Stimulated activated CD4-positive, alpha-beta T cell treated with anti-CD3 and anti-CD28 coated beads, Interleukin-2, amount 100 ng/mL, for 24 hours (primary cell): ENCODE measurements at regions not wholly inside any gene's neighbourhood (a gene's known extent, or its start where the extent isn't known, plus 50 kb on each side); places are given as distances from the start of the nearest gene placed in this dataset.
"Not testable (repeated sequence)": the region's sequence is repeated elsewhere in the genome, so short reads cannot be mapped to it uniquely, and the experiment has no call there.

Source experiments
- DNase-seq, 2 donors: peaks; one replicate each; pipeline ENCODE4 v3.0.0-alpha.2; 2020

GRCh38 chr13:105758918-105759860 is 776.3 kb downstream of the EFNB2 start:
- DNase-seq: no peak

- DNase-seq: no peak
Observed at GRCh38 chr13:105740739-105741138, 794.7 kb downstream of the EFNB2 start.

- DNase-seq: no peak
Observed at GRCh38 chr13:105737688-105738087, 797.8 kb downstream of the EFNB2 start.

- DNase-seq: no peak
Observed at GRCh38 chr13:105735281-105735680, 800.2 kb downstream of the EFNB2 start.

GRCh38 chr13:105732806-105733529 is 802.5 kb downstream of the EFNB2 start:
- DNase-seq: no peak

GRCh38 chr13:105725887-105726286 is 809.6 kb downstream of the EFNB2 start:
- no peak for DNase-seq

GRCh38 chr13:105721016-105721415 is 814.4 kb downstream of the EFNB2 start:
- no peak for DNase-seq

- no peak for DNase-seq
Observed at GRCh38 chr13:105719859-105720258, 815.6 kb downstream of the EFNB2 start.

GRCh38 chr13:105709181-105709580 is 826.3 kb downstream of the EFNB2 start:
- DNase-seq: no peak

GRCh38 chr13:105703843-105704242 is 831.6 kb downstream of the EFNB2 start:
- DNase-seq: no peak

GRCh38 chr13:105702441-105702840 is 833.0 kb downstream of the EFNB2 start:
- DNase-seq: no peak

- DNase-seq: no peak
Observed at GRCh38 chr13:105692769-105693168, 842.7 kb downstream of the EFNB2 start.

GRCh38 chr13:105684216-105684615 is 851.2 kb downstream of the EFNB2 start:
- DNase-seq: no peak

- no peak for DNase-seq
Observed at GRCh38 chr13:105679838-105680237, 855.6 kb downstream of the EFNB2 start.

GRCh38 chr13:105678072-105678471 is 857.4 kb downstream of the EFNB2 start:
- no peak for DNase-seq

GRCh38 chr13:105672881-105673280 is 862.6 kb downstream of the EFNB2 start:
- DNase-seq: no peak

GRCh38 chr13:105671131-105671530 is 864.3 kb downstream of the EFNB2 start:
- DNase-seq: not testable (repeated sequence)

GRCh38 chr13:105670179-105670990 is 865.1 kb downstream of the EFNB2 start:
- no peak for DNase-seq

GRCh38 chr13:105665284-105665683 is 870.2 kb downstream of the EFNB2 start:
- no peak for DNase-seq

- DNase-seq: no peak
Observed at GRCh38 chr13:105663182-105663581, 872.3 kb downstream of the EFNB2 start.

- no peak for DNase-seq
Observed at GRCh38 chr13:105660561-105660960, 874.9 kb downstream of the EFNB2 start.

GRCh38 chr13:105658431-105658830 is 877.0 kb downstream of the EFNB2 start:
- DNase-seq: no peak

- DNase-seq: no peak
Observed at GRCh38 chr13:105655046-105655445, 880.4 kb downstream of the EFNB2 start.
